ENCODE measurements at regions not wholly inside any gene's neighbourhood (a gene's known extent, or its start where the extent isn't known, plus 50 kb on each side); places are given as distances from the start of the nearest gene placed in this dataset.

- FAIRE-seq, result no peak
- ChIA-PET CTCF (interaction anchor here (1.7 to 7.9 kb wide), 3 partner anchors 9 to 82 kb away, joined by 4 to 36 read pairs (median 15); no protein-coding TSS in a partner anchor), POLR2A (interaction anchor here (0.5 kb wide), 2 partner anchors 49 to 65 kb away, joined by 3 to 5 read pairs; no protein-coding TSS in a partner anchor)
- no peaks in the 10 kb centered on the region for H3K9me3 ChIP-seq
- 88% methylated on average over 14 of the region's 14 CpGs for WGBS (ENCODE audit: missing lambda C conversion rate)
- no peak; a peak in 2 of 6 replicates for ATAC-seq
- DNase-seq (ENCODE audit: low read depth in 1 of 2, low spot score in 1 of 2), result no peak
- H3K4me3 ChIP-seq, result no peak overlapping the region
- peaks cover 10% of the 10 kb centered on the region; the same call in 2 of the 3 replicates for H3K4me1 ChIP-seq
- no peak overlapping the region for H3K4me2 ChIP-seq
- peak overlapping the region in 1 of 2 experiments; percentile 52; a peak in 2 of 6 replicates for H3K27ac ChIP-seq
- TF ChIP-seq ZFP36 (IDR thresholded peaks at IDR 0.05; ENCODE audit: borderline replicate concordance, partially characterized antibody) (no peak), FOSL2 (IDR thresholded peaks at IDR 0.05) (no peak), FOSL2 (CRISPR knock-in tag; IDR thresholded peaks at IDR 0.05) (no peak), MAFK (IDR thresholded peaks at IDR 0.05; ENCODE audit: partially characterized antibody) (no peak), JUNB (IDR thresholded peaks at IDR 0.05) (no peak), JUN (IDR thresholded peaks at IDR 0.05) (no peak), CBX2 (IDR thresholded peaks at IDR 0.05; ENCODE audit: borderline replicate concordance, low read depth) (no peak), TFCP2L1 (CRISPR knock-in tag; IDR thresholded peaks at IDR 0.05) (no peak), CHD2 (IDR thresholded peaks at IDR 0.05; ENCODE audit: low read length, partially characterized antibody) (no peak)
Observed at GRCh38 chr12:123071099-123071800, 79.6 kb downstream of the PITPNM2 start.

GRCh38 chr12:123070267-123071081 lies 80.4 kb downstream of the PITPNM2 start:
- Histone ChIP-seq H3K9me3 (no peaks in the 10 kb centered on the region), H3K4me2 (no peak overlapping the region), H3K27ac (peak overlapping the region in 1 of 2 experiments; percentile 52; a peak in 3 of 6 replicates), H3K4me3 (no peak overlapping the region), H3K4me1 (peaks cover 4% of the 10 kb centered on the region; the same call in 1 of the 3 replicates)
- no peak for TF ChIP-seq RCOR1 (IDR thresholded peaks at IDR 0.05; ENCODE audit: low read depth, low read length)
- no peak for TF ChIP-seq ELK1 (IDR thresholded peaks at IDR 0.05; ENCODE audit: low read depth, low read length)
- no peak for TF ChIP-seq FOSL2 (IDR thresholded peaks at IDR 0.05)
- no peak for TF ChIP-seq FOSL2 (CRISPR knock-in tag; IDR thresholded peaks at IDR 0.05)
- ChIA-PET POLR2A (no interaction called here), CTCF (interaction anchor here (0.9 to 7.9 kb wide), 6 partner anchors 10 to 82 kb away, joined by 3 to 36 read pairs (median 4); no protein-coding TSS in a partner anchor)
- FAIRE-seq (no peak), DNase-seq (ENCODE audit: low read depth in 1 of 2, low spot score in 1 of 2) (no peak), ATAC-seq (peak in 1 of 2 experiments; percentile 9; a peak in 3 of 6 replicates)
- 86% methylated on average over 14 of the region's 14 CpGs for WGBS (ENCODE audit: missing lambda C conversion rate)

GRCh38 chr12:123069436-123070266 lies 81.2 kb downstream of the PITPNM2 start:
- Histone ChIP-seq H3K4me1 (peaks cover 4% of the 10 kb centered on the region; the same call in 1 of the 3 replicates), H3K4me3 (no peak overlapping the region), H3K4me2 (no peak overlapping the region), H3K9me3 (no peaks in the 10 kb centered on the region), H3K27ac (peak overlapping the region in 1 of 2 experiments; percentile 52; a peak in 2 of 6 replicates)
- ATAC-seq (no peak), FAIRE-seq (no peak), DNase-seq (ENCODE audit: low read depth in 1 of 2, low spot score in 1 of 2) (no peak)
- TF ChIP-seq ELK1 (IDR thresholded peaks at IDR 0.05; ENCODE audit: low read depth, low read length), result no peak
- no peak for TF ChIP-seq ATOH8 (CRISPR knock-in tag; IDR thresholded peaks at IDR 0.05; ENCODE audit: low read depth)
- TF ChIP-seq CBX2 (IDR thresholded peaks at IDR 0.05; ENCODE audit: borderline replicate concordance, low read depth), result no peak
- TF ChIP-seq FOSL2 (IDR thresholded peaks at IDR 0.05), result no peak
- TF ChIP-seq FOSL2 (CRISPR knock-in tag; IDR thresholded peaks at IDR 0.05), result no peak
- no peak for TF ChIP-seq HES2 (IDR thresholded peaks at IDR 0.05)
- TF ChIP-seq HDAC2 (IDR thresholded peaks at IDR 0.05), result no peak
- TF ChIP-seq ZSCAN20 (CRISPR knock-in tag; IDR thresholded peaks at IDR 0.05), result no peak
- no peak for TF ChIP-seq USF2 (IDR thresholded peaks at IDR 0.05)
- no peak for TF ChIP-seq RAD21 (conservative IDR thresholded peaks at IDR 0.05 in 1 of 2, IDR thresholded peaks at IDR 0.05 in 1 of 2)
- no peak for TF ChIP-seq BHLHE40 (IDR thresholded peaks at IDR 0.05; ENCODE audit: low read depth, low read length)
- WGBS (ENCODE audit: missing lambda C conversion rate), result 84% methylated on average over 9 of the region's 12 CpGs
- ChIA-PET POLR2A (no interaction called here), CTCF (interaction anchor here (0.6 to 7.9 kb wide), 9 partner anchors 10 to 92 kb away, joined by 3 to 36 read pairs (median 3); no protein-coding TSS in a partner anchor)

Measured in A549 (cell line).